ENCODE measurements at regions not wholly inside any gene's neighbourhood (a gene's known extent, or its start where the extent isn't known, plus 50 kb on each side); places are given as distances from the start of the nearest gene placed in this dataset.
"Not testable (repeated sequence)": the region's sequence is repeated elsewhere in the genome, so short reads cannot be mapped to it uniquely, and the experiment has no call there.

- no peak for DNase-seq
These were observed 125.2 kb upstream of the KCNJ6 start for GRCh38 chr21:38041493-38041892.

DNA sequence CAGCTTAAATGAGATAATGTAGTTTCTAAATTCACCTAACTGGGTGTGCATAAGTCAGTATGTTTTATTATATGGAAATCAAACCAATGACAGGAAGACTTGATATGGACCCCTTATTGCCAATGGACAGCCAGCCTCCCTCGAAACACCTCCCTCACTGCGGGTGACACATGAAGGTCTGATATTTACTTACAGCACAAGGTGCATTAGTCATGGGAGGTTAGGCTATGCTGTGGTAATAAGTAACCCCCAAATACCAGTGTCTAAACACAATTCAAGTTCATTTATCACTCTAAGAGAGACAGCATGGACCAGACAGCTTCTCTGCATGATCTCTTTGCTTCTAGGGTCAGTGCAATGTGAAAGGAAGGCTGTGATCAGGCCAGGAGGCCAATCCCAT is 126.0 kb upstream of the KCNJ6 start:
- no peak for DNase-seq

DNA sequence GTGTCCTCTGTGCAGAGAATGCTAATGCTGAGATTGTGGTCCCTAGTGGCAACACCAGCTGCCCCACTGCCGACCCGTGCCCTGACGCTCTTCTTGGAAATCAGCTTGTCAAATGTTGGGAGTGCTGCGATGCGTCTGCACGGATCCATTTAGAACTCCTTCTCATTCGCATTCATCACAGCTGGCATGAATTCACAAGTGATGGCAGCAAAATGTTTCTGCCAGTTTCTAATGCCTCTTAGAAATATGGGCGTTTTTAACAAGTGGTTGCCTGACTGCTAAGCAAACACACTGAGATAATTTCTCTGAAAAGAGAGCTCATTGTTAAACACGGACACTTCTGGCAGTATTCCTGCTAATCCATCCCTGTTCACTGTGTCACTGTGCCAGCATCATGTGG is 131.9 kb upstream of the KCNJ6 start:
- no peak for DNase-seq

DNA sequence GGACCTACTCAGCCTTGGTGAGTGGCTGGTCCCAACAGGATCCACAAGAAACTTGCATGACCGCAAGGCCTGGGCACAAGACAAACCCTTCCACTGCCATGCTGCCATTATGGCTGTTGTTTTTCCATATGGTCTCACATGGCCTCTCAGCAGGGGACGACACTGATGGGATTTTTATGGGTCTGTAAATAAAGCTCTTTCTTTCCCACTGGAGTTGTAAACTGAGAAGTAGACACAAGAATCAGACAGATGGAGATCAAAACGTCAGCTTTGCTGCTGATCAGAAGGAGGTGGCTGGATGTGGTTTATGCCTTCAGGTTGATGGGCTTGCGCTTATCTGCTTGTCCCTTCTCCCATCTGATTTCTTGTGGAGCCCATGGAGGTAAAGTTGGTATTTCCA is 138.1 kb upstream of the KCNJ6 start:
- no peak for DNase-seq

GRCh38 chr21:38056481-38056880 is 140.2 kb upstream of the KCNJ6 start:
- DNase-seq, result no peak

DNA sequence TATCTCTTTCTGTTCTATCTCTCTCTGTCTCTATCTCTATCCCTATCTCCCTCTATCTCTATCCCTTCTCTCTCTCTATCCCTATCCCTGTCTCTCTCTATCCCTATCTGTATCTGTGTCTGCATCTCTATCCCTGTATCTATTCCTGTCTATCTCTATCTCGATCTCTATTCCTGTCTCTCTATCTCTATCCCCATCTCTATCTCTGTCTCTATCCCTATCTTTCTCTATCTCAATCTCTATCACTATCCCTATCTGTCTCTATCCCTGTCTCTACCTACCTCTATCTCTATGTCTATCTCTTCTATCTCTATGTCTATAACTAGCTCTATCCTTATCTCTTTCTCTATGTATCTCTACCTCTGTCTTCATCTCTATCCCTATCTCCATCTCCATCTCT is 141.4 kb upstream of the KCNJ6 start:
- DNase-seq, result no peak

DNA sequence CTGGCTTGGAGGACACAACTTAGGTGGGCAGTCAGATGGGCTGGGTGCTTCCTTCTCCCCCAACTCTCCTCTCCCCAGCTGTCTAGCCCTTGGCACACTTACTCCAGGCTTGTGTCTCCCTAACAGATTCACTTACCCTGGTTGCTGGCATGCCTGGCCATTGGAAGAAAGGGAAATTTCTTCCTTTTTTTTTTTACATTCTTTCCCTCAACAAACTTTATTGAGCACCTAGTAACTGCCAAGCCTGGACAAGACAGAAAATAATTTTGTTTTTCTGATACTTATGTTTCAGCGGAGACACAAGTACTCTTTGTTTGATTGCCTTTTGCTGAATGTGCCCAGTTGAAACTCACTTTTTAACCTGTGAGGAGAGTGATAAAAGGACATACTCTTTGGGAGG is 144.3 kb upstream of the KCNJ6 start:
- DNase-seq, result no peak

DNA sequence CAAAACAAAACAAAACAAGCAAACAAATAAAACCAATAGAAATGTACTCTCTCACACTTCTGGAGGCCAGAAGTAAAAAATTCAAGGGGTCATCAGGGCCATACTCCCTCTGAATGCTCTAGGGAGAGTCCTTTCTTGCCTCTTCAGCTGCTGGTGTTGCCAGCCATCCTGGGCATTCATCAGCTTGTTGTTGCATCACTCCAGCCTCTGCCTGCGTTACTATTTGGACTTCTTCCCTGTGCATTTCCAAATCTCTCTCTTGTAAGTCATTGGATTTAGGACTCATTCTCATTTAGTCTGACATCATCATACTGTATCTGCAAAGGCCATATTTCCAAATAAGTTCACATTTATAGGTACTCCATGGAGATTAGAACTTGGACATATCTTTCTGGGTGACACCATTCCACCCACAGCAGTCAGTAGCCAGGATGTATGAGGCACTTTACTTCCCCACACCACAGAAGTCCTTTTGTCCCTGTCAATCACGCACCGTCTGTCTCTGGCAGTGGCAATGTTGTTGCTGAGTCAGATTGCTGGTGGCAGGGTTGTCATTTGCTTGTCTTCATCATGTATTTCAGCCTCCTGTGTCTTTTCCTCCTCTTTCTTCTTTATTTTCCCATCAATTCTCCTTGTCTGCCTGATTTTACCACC is 151.0 kb upstream of the KCNJ6 start:
- no peak for DNase-seq

DNA sequence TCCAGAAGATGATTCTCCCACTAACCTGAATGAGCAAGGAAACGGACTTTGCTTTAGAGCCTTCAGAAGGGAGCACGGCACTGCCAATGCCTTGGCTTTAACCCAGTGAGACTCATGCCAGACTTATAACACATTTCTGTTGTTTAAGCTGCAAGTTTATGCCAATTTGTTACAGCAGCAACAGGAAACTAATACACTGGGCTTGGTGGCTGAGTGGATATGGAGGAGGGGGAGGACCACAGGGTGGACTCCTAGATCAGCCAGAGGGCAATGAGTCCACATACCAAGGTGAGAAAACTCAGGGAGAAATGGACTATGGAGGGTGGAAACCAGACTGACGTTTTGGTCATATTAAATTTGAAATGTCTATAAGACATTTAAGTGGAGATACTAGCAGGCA is 156.2 kb upstream of the KCNJ6 start:
- no peak for DNase-seq

GRCh38 chr21:38075833-38076587 is 159.8 kb upstream of the KCNJ6 start:
- DNase-seq, result no peak

DNA sequence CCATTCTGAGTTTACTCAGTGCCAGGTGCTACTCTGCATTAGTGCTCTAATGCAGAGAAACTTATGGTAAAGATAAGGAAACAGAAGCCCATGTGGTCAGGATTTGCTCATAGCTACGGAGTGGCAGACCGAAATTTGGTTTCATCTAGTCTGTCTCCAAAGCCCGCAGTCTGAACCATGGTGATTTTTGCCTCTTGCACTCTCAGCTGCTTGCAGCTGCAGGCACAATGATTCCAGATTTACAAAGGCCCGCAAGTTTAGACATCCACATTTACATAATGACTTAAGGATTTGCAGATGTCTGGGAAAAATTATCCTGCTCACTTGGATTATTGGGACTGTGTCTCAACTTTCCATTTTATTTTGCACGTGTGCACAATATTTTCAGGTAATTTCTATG is 161.3 kb upstream of the KCNJ6 start:
- no peak for DNase-seq

- no peak for DNase-seq
These were observed 164.6 kb upstream of the KCNJ6 start for GRCh38 chr21:38080888-38081287.

- no peak for DNase-seq
These were observed 165.5 kb upstream of the KCNJ6 start for GRCh38 chr21:38081708-38082107.

DNA sequence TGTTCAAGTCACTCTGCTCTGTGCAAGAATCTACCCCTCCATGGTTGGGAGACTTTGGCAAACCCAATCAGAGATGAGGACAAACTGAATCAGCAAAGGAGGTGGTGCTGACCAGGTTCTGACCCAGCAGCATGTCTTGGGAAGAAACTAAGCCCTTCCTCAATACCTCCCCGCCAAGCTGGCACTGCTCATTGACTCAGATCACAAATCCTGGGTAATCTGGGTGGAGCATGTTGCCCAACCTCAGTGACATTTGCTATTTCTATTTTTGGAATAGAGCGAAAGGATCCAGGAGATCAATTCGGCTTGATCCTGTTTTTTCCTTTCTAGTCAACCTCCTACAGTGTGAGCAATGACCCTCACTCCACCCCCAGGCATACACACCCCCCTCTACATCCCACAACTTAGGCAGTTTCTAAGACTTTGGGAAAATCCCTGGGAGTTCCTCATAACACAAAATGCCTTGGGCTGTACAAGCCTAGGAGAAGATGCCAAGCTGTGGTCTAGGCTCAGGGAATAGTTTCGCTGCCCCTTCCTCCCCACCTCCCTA is 166.8 kb upstream of the KCNJ6 start:
- DNase-seq, result no peak

GRCh38 chr21:38083535-38083934 is 167.3 kb upstream of the KCNJ6 start:
- no peak for DNase-seq

GRCh38 chr21:38086580-38086979 is 170.2 kb upstream of the KCNJ15 start:
- DNase-seq, result no peak

DNA sequence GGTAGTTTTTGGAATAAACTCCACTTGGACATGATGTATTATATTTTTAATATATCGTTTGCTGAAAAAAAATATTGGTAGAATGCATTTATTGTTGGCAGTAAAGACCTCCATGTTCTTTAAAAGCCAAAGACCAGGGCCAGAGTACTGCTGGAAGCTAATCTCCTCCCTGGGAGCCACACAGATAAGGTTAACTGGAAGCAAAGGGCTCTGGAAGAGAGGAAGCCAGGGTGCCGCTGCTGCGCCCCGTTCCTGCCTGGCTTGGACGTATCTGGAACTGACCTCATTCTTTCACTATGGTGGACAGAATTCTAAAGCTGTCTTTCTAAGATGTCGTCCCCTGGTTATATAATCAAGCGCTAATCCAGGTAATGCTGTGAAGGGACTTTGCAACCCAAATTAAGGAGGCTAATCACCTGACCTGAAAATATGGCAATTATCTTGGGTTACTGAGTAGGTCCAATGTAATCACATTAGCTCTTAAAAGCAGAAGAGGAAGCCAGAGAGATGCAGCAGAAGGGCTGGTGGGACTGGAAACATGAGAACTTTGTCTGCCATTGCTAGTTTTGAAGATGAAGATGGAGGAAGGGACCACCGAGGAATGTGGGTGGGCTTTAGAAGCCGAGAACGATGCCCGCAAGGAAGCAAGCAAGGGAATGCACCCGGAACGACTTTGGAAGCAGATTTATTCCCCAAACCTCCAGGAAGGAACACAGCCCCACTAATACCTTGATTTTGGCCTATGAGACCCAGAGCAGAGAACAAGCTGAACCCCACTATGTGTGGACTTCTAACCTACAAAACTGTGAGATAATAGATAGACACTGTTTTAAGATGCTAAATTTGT is 167.7 kb upstream of the KCNJ15 start:
- no peak for DNase-seq

- DNase-seq, result no peak
These were observed 167.1 kb upstream of the KCNJ15 start for GRCh38 chr21:38089763-38090046.

GRCh38 chr21:38091061-38091460 is 165.7 kb upstream of the KCNJ15 start:
- DNase-seq, result not testable (repeated sequence)

DNA sequence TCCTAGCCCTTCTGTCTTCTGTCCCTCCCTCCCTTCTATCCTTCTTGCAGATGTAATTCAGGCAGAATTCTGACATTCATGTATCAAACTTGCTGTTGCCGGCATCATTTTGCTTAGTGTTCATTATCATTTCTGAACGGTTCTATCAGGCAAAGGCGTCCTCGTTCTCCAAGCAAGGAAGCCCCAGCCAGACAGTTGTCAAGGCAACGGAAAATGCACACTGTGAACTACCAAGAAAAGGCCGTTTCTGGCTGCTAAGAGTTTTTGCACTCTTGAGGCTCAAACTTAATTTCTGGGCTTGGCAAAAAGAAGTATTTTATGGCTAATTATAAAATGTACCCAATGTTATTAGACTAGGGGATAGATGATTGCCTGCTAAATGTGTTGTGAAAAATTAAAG is 164.7 kb upstream of the KCNJ15 start:
- no peak for DNase-seq

DNA sequence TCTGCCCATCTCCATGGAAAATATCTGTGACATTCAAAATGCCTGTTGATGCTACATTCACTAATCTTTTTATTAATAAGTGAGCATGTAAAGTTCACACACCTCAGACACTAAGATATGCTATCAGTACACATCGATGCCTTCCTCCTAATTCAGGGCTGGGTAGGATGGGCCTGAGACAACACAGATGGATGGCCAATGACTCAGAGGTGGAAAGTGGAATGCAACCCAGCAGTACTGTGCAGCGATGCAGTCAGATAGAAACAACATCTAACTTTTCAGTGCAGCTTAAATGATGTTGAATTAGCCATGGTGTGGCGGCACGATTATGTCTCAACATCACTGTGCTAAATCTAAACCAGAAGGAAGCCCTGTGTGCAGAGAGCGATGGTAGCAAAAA is 161.6 kb upstream of the KCNJ15 start:
- no peak for DNase-seq

DNA sequence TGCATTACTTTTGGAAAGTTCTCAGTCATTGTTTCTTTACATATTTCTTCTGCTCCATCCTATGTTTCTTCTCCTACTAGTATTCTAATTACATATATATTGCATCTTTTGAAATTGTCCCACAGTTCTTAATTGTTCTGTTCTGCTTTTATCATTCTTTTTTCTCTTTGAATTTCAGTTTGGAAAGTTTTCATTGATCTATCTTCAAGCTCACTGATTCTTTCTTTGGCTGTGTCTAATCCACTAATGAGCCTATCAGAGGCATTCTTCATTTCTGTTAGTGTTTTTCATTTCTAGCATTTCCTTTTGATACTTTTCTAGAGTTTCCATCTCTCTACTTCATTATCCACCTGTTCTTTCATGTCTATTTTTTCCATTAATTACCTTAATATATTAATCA is 159.0 kb upstream of the KCNJ15 start:
- DNase-seq, result no peak

- no peak for DNase-seq
These were observed 144.5 kb upstream of the KCNJ15 start for GRCh38 chr21:38112219-38112789.

All from amniotic stem cell (primary cell).